HG03457 (cell line): ENCODE measurements at regions not wholly inside any gene's neighbourhood (a gene's known extent, or its start where the extent isn't known, plus 50 kb on each side); places are given as distances from the start of the nearest gene placed in this dataset.
"Not testable (repeated sequence)": the region's sequence is repeated elsewhere in the genome, so short reads cannot be mapped to it uniquely, and the experiment has no call there.

Experiments used
- ATAC-seq: cut with Tn5 transposase; IDR thresholded peaks from one replicate; pipeline ENCODE4 v1.9.1; 2021; ENCODE audit warnings: moderate number of reproducible peaks; ENCODE audit not compliant: unreplicated experiment

GRCh38 chr3:190193210-190193609 lies 72.5 kb upstream of the P3H2 start:
- ATAC-seq = no peak

DNA sequence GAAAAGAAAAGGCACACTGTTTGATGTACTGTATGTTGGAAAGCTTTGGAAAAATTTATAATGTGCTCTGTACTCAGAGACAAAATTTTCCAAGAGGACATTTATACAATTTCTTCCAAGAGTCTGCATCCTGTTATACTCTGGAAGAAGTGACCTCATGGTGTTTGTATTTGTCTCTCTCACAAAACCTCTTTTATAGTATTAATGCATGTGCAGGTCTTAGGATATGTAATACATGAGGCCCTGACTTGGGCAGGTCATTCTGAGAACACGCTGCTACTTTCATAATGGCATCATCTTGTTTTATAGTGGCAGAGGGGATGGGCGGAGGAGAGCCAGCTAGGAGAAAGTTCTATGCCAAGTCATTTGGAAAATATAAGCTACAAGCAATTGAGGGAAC lies 72.0 kb upstream of the P3H2 start:
- ATAC-seq = no peak

- no peak for ATAC-seq
These were observed 71.4 kb upstream of the P3H2 start for GRCh38 chr3:190192087-190192486.

GRCh38 chr3:190188197-190188596 lies 67.5 kb upstream of the P3H2 start:
- no peak for ATAC-seq

- ATAC-seq = no peak
These were observed 62.4 kb upstream of the P3H2 start for GRCh38 chr3:190183121-190183520.

DNA sequence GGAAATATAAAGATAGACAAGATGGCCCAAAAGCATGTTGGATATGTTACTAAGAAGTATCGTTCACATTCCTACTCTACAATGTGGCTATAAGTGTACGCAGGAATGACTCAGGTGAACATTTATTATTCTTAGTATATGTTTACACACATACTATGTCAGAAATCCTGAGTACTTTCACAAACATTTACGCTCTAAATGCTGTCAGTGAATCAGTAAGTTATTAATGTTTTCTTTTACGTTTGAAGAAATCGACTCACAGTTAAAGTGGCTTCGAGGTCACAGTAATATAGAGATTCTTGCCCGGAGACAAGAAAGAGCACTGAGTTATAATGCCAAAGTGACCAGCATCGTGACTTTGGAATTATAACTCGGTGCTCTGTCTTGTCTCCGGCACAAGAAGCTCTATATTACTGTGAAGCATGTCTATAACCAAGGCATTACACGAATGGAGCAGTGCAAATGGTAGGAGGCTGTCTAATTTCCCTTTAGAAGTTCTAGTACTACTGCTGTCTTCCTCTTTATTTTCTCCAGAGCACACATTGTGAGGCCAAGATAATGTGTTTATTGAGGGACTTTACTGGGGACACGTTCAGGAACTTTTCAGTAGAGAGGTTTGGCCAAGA lies 61.8 kb upstream of the P3H2 start:
- ATAC-seq = no peak

DNA sequence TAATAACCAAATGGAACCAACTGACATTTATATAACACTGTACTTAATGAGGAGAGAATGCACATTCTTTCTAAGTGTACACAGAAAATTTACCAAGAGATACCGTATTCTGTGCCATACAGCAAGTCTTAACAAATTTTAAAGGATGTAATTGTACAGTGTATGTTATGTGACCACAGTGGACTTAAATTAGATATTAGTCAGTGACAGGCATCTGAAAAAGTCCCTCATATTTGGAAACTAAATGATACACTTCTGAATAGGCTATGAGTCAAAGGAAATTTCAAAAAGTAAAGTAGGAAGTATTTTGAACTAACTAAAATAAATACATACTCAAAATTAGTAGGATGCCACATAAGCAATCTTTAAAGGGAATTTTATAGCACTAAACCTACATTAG lies 59.6 kb upstream of the P3H2 start:
- ATAC-seq = no peak

DNA sequence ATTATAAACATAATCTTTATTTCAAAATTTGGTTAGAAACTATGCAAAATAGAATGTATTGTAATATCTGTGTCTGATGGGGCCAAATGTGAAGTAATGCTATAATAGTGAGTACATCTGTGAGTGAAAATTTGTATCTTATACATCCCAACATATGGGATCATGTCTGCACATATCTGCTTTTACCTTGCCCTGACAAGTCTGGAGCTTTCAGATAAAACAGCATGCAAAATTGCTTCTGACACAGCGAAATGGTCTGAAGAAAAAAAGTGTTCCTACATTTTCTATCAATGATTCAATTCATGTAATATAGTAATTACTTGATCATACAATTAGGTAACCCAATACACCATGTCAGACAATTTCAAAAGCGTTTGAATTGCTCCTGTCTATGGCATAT lies 58.1 kb upstream of the P3H2 start:
- ATAC-seq = no peak

DNA sequence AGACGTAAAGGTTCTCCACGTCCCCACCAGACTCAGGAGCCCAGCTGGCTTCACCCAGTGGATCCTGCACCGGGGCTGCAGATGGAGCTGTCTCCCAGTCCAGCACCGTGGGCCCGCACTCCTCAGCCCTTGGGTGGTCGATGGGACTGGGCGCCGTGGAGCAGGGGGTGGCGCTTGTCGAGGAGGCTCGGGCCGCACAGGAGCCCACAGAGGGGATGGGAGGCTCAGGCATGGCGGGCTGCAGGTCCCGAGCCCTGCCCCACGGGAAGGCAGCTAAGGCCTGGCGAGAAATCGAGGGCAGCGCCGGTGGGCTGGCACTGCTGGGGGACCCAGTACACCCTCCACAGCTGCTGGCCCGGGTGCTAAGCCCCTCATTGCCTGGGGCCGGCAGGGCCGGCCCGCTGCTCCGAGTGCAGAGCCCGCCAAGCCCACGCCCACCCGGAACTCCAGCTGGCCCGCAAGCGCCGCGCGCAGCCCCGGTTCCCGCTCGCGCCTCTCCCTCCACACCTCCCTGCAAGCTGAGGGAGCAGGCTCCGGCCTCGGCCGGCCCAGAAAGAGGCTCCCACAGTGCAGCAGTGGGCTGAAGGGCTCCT lies 56.3 kb upstream of the P3H2 start:
- not testable (repeated sequence) for ATAC-seq

DNA sequence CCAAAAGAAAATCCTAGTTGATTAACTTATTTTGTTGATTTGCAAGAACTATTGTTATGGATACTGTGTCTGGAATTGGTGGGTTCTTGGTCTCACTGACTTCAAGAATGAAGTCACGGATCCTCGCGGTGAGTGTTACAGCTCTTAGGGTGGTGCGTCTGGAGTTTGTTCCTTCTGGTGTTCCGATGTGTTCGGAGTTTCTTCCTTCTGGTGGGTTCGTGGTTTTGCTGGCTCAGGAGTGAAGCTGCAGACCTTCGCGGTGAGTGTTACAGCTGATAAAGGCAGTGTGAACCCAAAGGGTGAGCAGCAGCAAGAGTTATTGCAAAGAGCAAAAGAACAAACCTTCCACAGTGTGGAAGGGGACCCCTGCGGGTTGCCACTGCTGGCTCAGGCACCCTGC lies 55.4 kb upstream of the P3H2 start:
- ATAC-seq = not testable (repeated sequence)

GRCh38 chr3:190175490-190175889 lies 54.8 kb upstream of the P3H2 start:
- ATAC-seq = no peak

DNA sequence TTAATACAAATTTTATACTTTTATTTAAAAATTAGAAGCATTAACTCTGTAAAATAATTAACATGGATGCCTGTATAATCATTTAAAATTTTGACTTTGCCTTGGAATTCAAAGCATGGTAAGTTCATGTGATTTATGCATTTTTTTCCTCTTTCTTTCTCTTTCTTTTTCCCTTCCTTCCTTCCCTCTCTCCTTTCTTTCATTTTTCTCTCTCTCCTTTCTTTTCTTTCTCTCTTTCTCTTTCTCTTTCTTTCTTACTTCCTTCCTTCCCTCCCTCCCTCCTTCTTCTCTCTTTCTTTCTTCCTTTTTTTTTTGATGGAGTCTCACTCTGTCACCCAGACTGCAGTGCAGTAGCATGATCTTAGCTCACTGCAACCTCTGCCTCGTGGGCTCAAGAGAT lies 53.8 kb upstream of the P3H2 start:
- no peak for ATAC-seq

GRCh38 chr3:190173426-190173825 lies 52.7 kb upstream of the P3H2 start:
- no peak for ATAC-seq

- no peak for ATAC-seq
These were observed 52.1 kb upstream of the P3H2 start for GRCh38 chr3:190172751-190173150.
